GM10266 (cell line): ENCODE measurements at regions not wholly inside any gene's neighbourhood (a gene's known extent, or its start where the extent isn't known, plus 50 kb on each side); places are given as distances from the start of the nearest gene placed in this dataset.

Experiments used
- DNase-seq: peaks from one replicate; pipeline ENCODE4 v3.0.0; 2012; ENCODE audit errors: extremely low spot score
- TF ChIP-seq, protein P1 (sequence below): IDR thresholded peaks from 2 replicates; pipeline ENCODE4 v1.5.1; 2012; ENCODE audit warnings: mild to moderate bottlenecking, low read depth; ENCODE audit not compliant: control insufficient read depth, insufficient read depth; ENCODE audit errors: missing control alignments

DNA sequence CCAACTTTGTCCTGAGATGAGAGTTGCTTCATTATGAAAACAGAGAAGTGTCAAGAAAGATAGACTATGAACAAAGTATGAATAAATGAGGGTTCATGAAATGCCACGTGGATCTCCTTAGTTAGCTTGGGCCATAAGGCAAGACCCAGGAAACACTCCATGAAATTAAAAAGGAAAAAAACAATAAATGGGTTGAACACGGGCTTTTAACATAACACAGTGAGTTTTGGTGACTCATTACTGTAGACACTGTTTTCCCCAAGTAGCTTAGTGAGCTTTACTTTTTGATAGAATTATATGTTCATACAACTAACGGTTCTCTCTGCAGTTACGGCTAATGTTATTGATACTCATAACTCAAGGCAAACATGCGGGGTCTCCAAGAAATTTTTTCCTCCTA is 265.0 kb downstream of the DHX15 start:
- TF ChIP-seq, protein P1, sequence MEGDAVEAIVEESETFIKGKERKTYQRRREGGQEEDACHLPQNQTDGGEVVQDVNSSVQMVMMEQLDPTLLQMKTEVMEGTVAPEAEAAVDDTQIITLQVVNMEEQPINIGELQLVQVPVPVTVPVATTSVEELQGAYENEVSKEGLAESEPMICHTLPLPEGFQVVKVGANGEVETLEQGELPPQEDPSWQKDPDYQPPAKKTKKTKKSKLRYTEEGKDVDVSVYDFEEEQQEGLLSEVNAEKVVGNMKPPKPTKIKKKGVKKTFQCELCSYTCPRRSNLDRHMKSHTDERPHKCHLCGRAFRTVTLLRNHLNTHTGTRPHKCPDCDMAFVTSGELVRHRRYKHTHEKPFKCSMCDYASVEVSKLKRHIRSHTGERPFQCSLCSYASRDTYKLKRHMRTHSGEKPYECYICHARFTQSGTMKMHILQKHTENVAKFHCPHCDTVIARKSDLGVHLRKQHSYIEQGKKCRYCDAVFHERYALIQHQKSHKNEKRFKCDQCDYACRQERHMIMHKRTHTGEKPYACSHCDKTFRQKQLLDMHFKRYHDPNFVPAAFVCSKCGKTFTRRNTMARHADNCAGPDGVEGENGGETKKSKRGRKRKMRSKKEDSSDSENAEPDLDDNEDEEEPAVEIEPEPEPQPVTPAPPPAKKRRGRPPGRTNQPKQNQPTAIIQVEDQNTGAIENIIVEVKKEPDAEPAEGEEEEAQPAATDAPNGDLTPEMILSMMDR, result no peak
- DNase-seq, result no peak

DNA sequence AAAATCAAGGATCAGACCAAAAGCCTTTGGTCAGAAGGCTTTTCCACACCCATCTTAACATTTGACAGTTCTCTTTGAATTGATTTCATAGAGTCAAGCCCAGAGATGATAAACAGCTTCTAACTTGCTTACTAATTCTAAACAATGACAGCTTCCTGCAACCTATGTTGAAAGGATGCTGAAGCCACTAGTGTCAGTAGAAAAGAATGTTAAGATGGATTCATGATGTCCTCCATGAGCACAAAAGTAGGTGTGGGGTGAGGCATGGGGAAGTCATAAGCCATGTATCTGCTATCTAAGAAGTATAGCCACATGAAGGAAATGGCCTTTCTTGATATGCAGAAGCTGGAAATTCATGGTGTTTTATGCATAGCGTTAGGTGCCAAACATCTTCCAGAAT is 269.3 kb downstream of the DHX15 start:
- TF ChIP-seq, protein P1, result no peak
- DNase-seq, result no peak

DNA sequence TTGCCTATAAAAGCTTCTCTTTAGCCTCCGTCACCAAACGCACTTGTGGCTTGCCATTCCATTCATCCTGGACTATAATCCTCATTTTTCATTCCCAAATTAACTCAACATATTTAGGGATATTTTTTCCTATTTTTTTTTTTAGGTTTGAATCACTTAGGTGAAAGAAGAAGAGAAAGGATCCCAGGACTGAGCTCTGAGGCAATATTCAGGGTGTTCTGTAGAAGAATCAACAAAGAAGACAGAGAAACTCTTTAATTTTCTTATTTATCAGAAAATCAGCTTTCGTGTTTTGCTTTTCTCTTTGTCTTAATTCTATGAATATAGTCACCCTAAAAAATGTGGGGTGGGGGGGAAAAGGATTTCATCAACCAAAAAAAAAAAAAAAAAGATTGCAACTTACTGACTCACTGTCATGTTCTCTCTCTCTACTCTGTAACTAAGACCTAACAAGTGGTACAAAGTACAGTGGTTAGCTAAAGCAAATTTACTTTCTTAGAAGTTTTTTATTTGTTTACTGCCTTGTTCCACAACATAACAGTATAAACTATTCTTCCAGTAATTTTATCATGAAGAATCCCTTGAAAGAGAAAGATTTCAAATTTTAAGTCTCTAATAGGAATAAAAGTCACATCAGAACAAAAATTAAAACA is 272.0 kb downstream of the DHX15 start:
- TF ChIP-seq, protein P1, result no peak
- DNase-seq, result no peak

DNA sequence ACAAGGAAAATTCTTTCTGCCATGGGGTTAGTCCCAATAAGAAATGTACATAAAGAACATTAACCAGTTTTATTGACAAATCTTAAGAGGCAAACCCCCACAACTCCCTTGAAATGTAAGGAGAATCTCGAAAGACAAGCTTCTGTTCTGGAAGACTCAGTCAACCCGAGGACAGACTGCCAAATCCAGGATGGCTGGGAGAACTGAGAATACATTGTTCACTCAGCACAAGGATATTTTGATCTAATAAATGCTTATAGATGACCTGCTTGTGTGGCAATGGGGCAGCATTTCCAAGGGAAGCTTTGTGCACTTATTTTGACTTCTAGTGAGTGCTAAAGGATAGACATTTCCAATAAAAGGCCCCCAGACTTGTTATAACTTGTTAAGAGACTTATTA is 280.4 kb downstream of the DHX15 start:
- no peak for DNase-seq
- TF ChIP-seq, protein P1, result no peak

DNA sequence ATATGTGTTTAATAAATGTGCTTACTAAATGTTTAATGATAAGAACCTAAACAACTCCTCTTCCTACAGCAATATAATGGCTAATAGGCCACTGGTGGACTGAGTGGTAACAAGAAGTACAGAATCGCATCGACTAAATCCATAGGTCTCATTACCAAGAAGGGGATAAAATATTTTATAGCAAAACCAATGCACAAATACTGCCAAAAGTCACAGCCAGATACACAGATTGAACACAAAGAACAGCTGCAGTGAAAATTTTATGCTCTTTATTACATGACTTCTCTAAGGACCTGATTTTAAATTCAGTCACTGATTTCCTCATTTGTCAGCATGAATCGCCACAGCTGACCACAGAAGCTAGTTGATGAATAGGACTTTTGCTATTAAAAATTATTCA is 285.4 kb downstream of the DHX15 start:
- no peak for DNase-seq
- TF ChIP-seq, protein P1, result no peak

DNA sequence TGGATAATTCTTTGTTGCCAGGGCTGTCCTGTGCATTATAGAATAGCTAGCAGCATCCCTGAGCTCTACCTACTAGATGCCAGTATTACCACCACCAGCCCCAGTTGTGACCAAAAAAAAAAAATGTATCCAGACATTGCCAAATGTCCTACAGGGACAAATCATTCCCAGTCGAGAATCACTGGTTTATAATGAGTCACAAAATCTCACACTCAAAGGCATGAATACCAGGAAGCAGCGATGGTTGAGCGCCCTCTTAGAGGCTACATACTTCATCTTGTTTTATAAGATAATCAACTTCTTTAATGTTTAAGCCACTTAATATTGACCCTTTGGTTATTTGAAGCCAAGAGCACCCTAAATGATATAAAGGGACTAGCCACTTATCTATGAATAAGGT is 297.3 kb downstream of the DHX15 start:
- TF ChIP-seq, protein P1, result no peak
- DNase-seq, result no peak

DNA sequence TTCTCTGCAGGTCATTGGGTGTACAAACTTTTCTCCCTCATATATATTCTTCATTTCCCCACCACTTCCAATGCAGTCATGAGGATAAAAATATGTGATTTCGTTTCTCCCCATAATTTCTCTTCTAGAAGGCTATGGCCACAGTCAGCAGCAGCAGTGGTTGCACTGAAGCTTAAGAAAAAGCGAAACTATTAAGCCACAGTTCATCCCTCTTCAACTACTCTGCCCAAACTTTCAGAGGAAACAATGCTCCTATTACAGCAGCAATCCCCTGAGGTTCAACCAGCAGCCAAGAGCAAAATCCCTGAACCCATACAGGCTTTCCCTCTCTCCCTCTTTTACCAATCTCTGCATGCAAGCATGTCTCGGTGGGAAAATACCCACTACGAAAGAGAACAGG is 298.6 kb downstream of the DHX15 start:
- TF ChIP-seq, protein P1, result no peak
- no peak for DNase-seq
